K562 (cell line): ENCODE measurements at regions not wholly inside any gene's neighbourhood (a gene's known extent, or its start where the extent isn't known, plus 50 kb on each side); places are given as distances from the start of the nearest gene placed in this dataset.

Experiments used
- CTCF ChIP-seq, 3 experiments: IDR thresholded peaks in 2 of 3; conservative IDR thresholded peaks in 1 of 3; 2 replicates each; pipeline ENCODE4 v1.5.1; 2011 to 2012; ENCODE audit warnings: low read length in 3 of 3, mild to moderate bottlenecking in 3 of 3, control low read depth in 2 of 3, improper control_type of control experiment in 1 of 3, inconsistent platforms in 1 of 3, low read depth in 1 of 3, mixed read lengths in 1 of 3, moderate library complexity in 1 of 3; ENCODE audit not compliant: insufficient read depth in 2 of 3
- MAX ChIP-seq: sonication (generic); formaldehyde crosslinking; IDR thresholded peaks from 2 replicates; pipeline ENCODE4 v1.9.0; 2022; ENCODE audit warnings: mild to moderate bottlenecking, missing genetic modification reagents
- SIN3A ChIP-seq, 2 experiments: fragments of 150-350 bp in 1 of 2; IDR thresholded peaks; 2 replicates each; pipeline ENCODE4 v1.6.1; 2011 to 2016; ENCODE audit warnings: borderline replicate concordance in 2 of 2, low read depth in 2 of 2, low read length in 2 of 2, mild to moderate bottlenecking in 2 of 2, moderate library complexity in 2 of 2; ENCODE audit not compliant: control insufficient read depth in 1 of 2
- SMC3 ChIP-seq: conservative IDR thresholded peaks from 2 replicates; pipeline ENCODE4 v1.6.1; 2011; ENCODE audit warnings: low read depth, low read length, improper control_type of control experiment; ENCODE audit not compliant: insufficient read depth
- ZNF282 ChIP-seq: sonication (generic); formaldehyde crosslinking; IDR thresholded peaks from 2 replicates; pipeline ENCODE4 v1.8.1; 2023; ENCODE audit warnings: missing genetic modification reagents

- TF ChIP-seq CTCF (IDR thresholded peaks at IDR 0.05 in 2 of 3, conservative IDR thresholded peaks at IDR 0.05 in 1 of 3; ENCODE audit: insufficient read depth in 2 of 3, low read depth in 1 of 3, low read length in 3 of 3) (no peak), SMC3 (no peak), ZNF282 (CRISPR knock-in tag) (no peak), SIN3A (IDR thresholded peaks at IDR 0.05; ENCODE audit: borderline replicate concordance in 2 of 2, control insufficient read depth in 1 of 2, low read depth in 2 of 2, low read length in 2 of 2) (no peak), MAX (CRISPR knock-in tag) (no peak)
These were observed 202.2 kb downstream of the PTBP2 start for GRCh38 chr1:96923753-96924152.
